ENCODE measurements at regions not wholly inside any gene's neighbourhood (a gene's known extent, or its start where the extent isn't known, plus 50 kb on each side); places are given as distances from the start of the nearest gene placed in this dataset.

GRCh38 chr6:23929201-23929600 is 196.8 kb upstream of the NRSN1 start:
- TF ChIP-seq CTCF (conservative IDR thresholded peaks at IDR 0.05; ENCODE audit: low read depth, low read length) = no peak
- H3K4me3 ChIP-seq (ENCODE audit: low read length) = no peak overlapping the region
- no peak for DNase-seq (ENCODE audit: low read depth)

- no peak for TF ChIP-seq CTCF (conservative IDR thresholded peaks at IDR 0.05; ENCODE audit: low read depth, low read length)
- DNase-seq (ENCODE audit: low read depth) = peak; percentile 7
- no peak overlapping the region for H3K4me3 ChIP-seq (ENCODE audit: low read length)
Measured at GRCh38 chr6:23940466-23940865, 185.5 kb upstream of the NRSN1 start.

- H3K4me3 ChIP-seq (ENCODE audit: low read length) = no peak overlapping the region
- TF ChIP-seq CTCF (conservative IDR thresholded peaks at IDR 0.05; ENCODE audit: low read depth, low read length) = no peak
- DNase-seq (ENCODE audit: low read depth) = no peak
Measured at GRCh38 chr6:23951691-23952090, 174.3 kb upstream of the NRSN1 start.

- TF ChIP-seq CTCF (conservative IDR thresholded peaks at IDR 0.05; ENCODE audit: low read depth, low read length) = no peak
- peak; percentile 22 for DNase-seq (ENCODE audit: low read depth)
- no peak overlapping the region for H3K4me3 ChIP-seq (ENCODE audit: low read length)
Measured at GRCh38 chr6:23952245-23952644, 173.8 kb upstream of the NRSN1 start.

- no peak for TF ChIP-seq CTCF (conservative IDR thresholded peaks at IDR 0.05; ENCODE audit: low read depth, low read length)
- DNase-seq (ENCODE audit: low read depth) = no peak
Measured at GRCh38 chr6:23953976-23954375, 172.0 kb upstream of the NRSN1 start.

GRCh38 chr6:23957017-23957416 is 169.0 kb upstream of the NRSN1 start:
- TF ChIP-seq CTCF (conservative IDR thresholded peaks at IDR 0.05; ENCODE audit: low read depth, low read length) = no peak
- no peak overlapping the region for H3K4me3 ChIP-seq (ENCODE audit: low read length)
- no peak for DNase-seq (ENCODE audit: low read depth)

More at GRCh38 chr6:23953976-23954375, 172.0 kb upstream of the NRSN1 start:
- H3K4me3 ChIP-seq (ENCODE audit: low read length) = no peak overlapping the region

- DNase-seq (ENCODE audit: low read depth) = no peak
- TF ChIP-seq CTCF (conservative IDR thresholded peaks at IDR 0.05; ENCODE audit: low read depth, low read length) = no peak
- no peak overlapping the region for H3K4me3 ChIP-seq (ENCODE audit: low read length)
Measured at GRCh38 chr6:23964865-23965264, 161.2 kb upstream of the NRSN1 start.
